ENCODE measurements at regions not wholly inside any gene's neighbourhood (a gene's known extent, or its start where the extent isn't known, plus 50 kb on each side); places are given as distances from the start of the nearest gene placed in this dataset.
"Not testable (repeated sequence)": the region's sequence is repeated elsewhere in the genome, so short reads cannot be mapped to it uniquely, and the experiment has no call there.

GRCh38 chr13:39837866-39838265 is 182.4 kb downstream of the COG6 start:
- TF ChIP-seq POLR2A (IDR thresholded peaks at IDR 0.05; ENCODE audit: extremely low read depth, insufficient read length); CTCF (IDR thresholded peaks at IDR 0.05; ENCODE audit: low read depth, low read length); MAX (IDR thresholded peaks at IDR 0.05; ENCODE audit: low read depth, low read length); MYC (IDR thresholded peaks at IDR 0.05; ENCODE audit: low read depth, low read length): not testable (repeated sequence)

Data from NB4 (cell line).